SKM-1 (cell line): ENCODE measurements at regions not wholly inside any gene's neighbourhood (a gene's known extent, or its start where the extent isn't known, plus 50 kb on each side); places are given as distances from the start of the nearest gene placed in this dataset.

Experiments used
- DNase-seq: peaks from one replicate; lab custom pipeline; 2025; ENCODE audit not compliant: unreplicated experiment; lab: John Stamatoyannopoulos, UW

DNA sequence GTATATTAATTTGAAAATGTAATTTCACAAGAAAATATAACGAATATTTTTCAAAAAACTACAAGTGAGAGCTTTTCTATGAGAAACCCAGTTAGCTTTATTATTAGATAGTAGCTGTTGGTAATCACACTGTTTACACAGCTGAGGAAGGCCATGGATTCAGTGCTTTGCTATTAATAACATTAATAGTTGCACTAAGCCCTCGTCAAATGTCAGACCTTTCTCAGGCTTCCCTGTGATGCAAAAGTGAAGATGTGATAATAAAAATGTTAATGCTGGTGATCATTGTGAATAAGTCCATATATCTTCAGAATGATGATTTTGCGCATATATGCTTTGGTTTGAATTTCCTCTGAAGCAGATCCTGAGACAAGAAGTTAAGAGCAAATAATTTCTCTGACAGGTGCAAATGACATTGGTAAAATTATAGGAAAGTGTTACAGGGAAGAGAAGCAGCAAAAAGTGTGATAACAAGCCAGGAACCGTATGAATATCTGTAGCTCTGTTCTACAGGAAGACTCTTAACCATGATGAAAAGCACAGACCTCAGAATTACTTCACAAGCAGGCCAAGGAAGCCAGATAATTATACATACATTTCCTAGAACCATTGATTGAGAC lies 56.5 kb upstream of the CNTN6 start:
- no peak for DNase-seq

DNA sequence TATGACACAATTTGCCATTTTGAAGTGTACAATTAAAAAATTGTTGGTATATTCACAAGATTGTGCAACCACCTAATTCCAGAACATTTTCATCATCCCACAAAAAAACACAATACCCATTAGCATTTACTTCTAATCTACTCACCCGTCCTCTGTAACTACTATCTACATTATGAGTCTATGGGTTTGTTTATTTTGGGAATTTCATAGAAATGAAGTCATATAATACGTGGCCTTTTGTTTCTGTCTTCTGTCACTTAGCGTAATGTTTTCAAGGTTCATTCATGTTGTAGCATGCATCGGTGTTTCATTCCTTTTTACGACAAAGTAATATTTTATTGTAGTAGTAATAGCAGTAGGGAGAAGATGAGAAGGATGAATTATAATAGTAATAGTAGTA lies 55.2 kb upstream of the CNTN6 start:
- no peak for DNase-seq
